Astrocyte (in vitro differentiated cells and primary cell): ENCODE measurements at regions not wholly inside any gene's neighbourhood (a gene's known extent, or its start where the extent isn't known, plus 50 kb on each side); places are given as distances from the start of the nearest gene placed in this dataset.

ENCODE experiments used
- EZH2 ChIP-seq: IDR thresholded peaks from 2 replicates; pipeline ENCODE4 v1.6.1; 2012; ENCODE audit warnings: mild to moderate bottlenecking, low read length, inconsistent platforms; ENCODE audit not compliant: insufficient read depth
- TF ChIP-seq, protein P1 (sequence below): IDR thresholded peaks from 2 replicates; pipeline ENCODE4 v1.5.1; 2011; ENCODE audit warnings: low read depth, mild to moderate bottlenecking, inconsistent platforms, low read length, moderate library complexity; ENCODE audit not compliant: insufficient read depth

GRCh38 chr2:226639550-226639949, 160.1 kb downstream of the IRS1 start:
- TF ChIP-seq, protein P1, sequence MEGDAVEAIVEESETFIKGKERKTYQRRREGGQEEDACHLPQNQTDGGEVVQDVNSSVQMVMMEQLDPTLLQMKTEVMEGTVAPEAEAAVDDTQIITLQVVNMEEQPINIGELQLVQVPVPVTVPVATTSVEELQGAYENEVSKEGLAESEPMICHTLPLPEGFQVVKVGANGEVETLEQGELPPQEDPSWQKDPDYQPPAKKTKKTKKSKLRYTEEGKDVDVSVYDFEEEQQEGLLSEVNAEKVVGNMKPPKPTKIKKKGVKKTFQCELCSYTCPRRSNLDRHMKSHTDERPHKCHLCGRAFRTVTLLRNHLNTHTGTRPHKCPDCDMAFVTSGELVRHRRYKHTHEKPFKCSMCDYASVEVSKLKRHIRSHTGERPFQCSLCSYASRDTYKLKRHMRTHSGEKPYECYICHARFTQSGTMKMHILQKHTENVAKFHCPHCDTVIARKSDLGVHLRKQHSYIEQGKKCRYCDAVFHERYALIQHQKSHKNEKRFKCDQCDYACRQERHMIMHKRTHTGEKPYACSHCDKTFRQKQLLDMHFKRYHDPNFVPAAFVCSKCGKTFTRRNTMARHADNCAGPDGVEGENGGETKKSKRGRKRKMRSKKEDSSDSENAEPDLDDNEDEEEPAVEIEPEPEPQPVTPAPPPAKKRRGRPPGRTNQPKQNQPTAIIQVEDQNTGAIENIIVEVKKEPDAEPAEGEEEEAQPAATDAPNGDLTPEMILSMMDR, result no peak
- no peak for TF ChIP-seq EZH2
